ENCODE measurements at regions not wholly inside any gene's neighbourhood (a gene's known extent, or its start where the extent isn't known, plus 50 kb on each side); places are given as distances from the start of the nearest gene placed in this dataset.

- DNase-seq (ENCODE audit: low spot score): no peak
- intact Hi-C loops (cut with micrococcal nuclease): loop anchor here (5.0 kb wide), 1 partner anchor 369 kb away; the partner anchor contains the start of gene ARL4A
- Mint-ChIP-seq H3K27ac (no peak overlapping the region), H3K9me3 (peaks cover 11% of the 10 kb centered on the region), H3K27me3 (ENCODE audit: insufficient read depth) (peaks cover 2% of the 10 kb centered on the region), H3K36me3 (ENCODE audit: low read depth) (peaks cover 6% of the 10 kb centered on the region), H3K4me1 (ENCODE audit: low read depth) (peaks cover 22% of the 10 kb centered on the region), H3K4me3 (no peak overlapping the region)
Observed at GRCh38 chr7:13055732-13056368, 368.4 kb downstream of the ARL4A start.

- no peak for DNase-seq (ENCODE audit: low spot score)
- intact Hi-C loops (cut with micrococcal nuclease): loop anchor here (5.0 kb wide), 1 partner anchor 370 kb away; the partner anchor contains the start of gene ARL4A
- Mint-ChIP-seq H3K4me3 (peak overlapping the region; percentile 64), H3K36me3 (ENCODE audit: low read depth) (peaks cover 6% of the 10 kb centered on the region), H3K27me3 (ENCODE audit: insufficient read depth) (peaks cover 2% of the 10 kb centered on the region), H3K27ac (peak overlapping the region; percentile 67), H3K9me3 (peaks cover 11% of the 10 kb centered on the region), H3K4me1 (ENCODE audit: low read depth) (peaks cover 22% of the 10 kb centered on the region)
Observed at GRCh38 chr7:13057462-13058200, 370.2 kb downstream of the ARL4A start.

GRCh38 chr7:13060173-13060572 is 372.7 kb downstream of the ARL4A start:
- Mint-ChIP-seq H3K27ac (no peak overlapping the region), H3K4me3 (no peak overlapping the region), H3K27me3 (ENCODE audit: insufficient read depth) (peaks cover 4% of the 10 kb centered on the region), H3K4me1 (ENCODE audit: low read depth) (peaks cover 22% of the 10 kb centered on the region), H3K9me3 (peaks cover 11% of the 10 kb centered on the region), H3K36me3 (ENCODE audit: low read depth) (peaks cover 6% of the 10 kb centered on the region)
- intact Hi-C loops (cut with micrococcal nuclease): no loop called here
- DNase-seq (ENCODE audit: low spot score): no peak

GRCh38 chr7:13061115-13061514 is 373.7 kb downstream of the ARL4A start:
- no peak overlapping the region for H3K4me3 Mint-ChIP-seq

GRCh38 chr7:13062631-13063030 is 375.2 kb downstream of the ARL4A start:
- H3K4me1 Mint-ChIP-seq (ENCODE audit: low read depth): peaks cover 11% of the 10 kb centered on the region
- DNase-seq (ENCODE audit: low spot score): no peak
- H3K27ac Mint-ChIP-seq: no peak overlapping the region
- intact Hi-C loops (cut with micrococcal nuclease): no loop called here
- H3K36me3 Mint-ChIP-seq (ENCODE audit: low read depth): peaks cover 6% of the 10 kb centered on the region
- H3K27me3 Mint-ChIP-seq (ENCODE audit: insufficient read depth): peaks cover 2% of the 10 kb centered on the region
- no peak overlapping the region for H3K4me3 Mint-ChIP-seq
- H3K9me3 Mint-ChIP-seq: peaks cover 7% of the 10 kb centered on the region

More at GRCh38 chr7:13061115-13061514, 373.7 kb downstream of the ARL4A start:
- Mint-ChIP-seq H3K9me3 (peaks cover 11% of the 10 kb centered on the region), H3K4me1 (ENCODE audit: low read depth) (peaks cover 19% of the 10 kb centered on the region), H3K27ac (no peak overlapping the region), H3K27me3 (ENCODE audit: insufficient read depth) (peaks cover 2% of the 10 kb centered on the region), H3K36me3 (ENCODE audit: low read depth) (peaks cover 6% of the 10 kb centered on the region)
- intact Hi-C loops (cut with micrococcal nuclease): no loop called here
- DNase-seq (ENCODE audit: low spot score): no peak

- DNase-seq (ENCODE audit: low spot score): no peak
- Mint-ChIP-seq H3K27me3 (ENCODE audit: insufficient read depth) (peaks cover 2% of the 10 kb centered on the region), H3K27ac (no peak overlapping the region), H3K4me3 (no peak overlapping the region), H3K36me3 (ENCODE audit: low read depth) (no peaks in the 10 kb centered on the region), H3K4me1 (ENCODE audit: low read depth) (no peaks in the 10 kb centered on the region), H3K9me3 (no peaks in the 10 kb centered on the region)
- intact Hi-C loops (cut with micrococcal nuclease): no loop called here
Observed at GRCh38 chr7:13067036-13067435, 379.6 kb downstream of the ARL4A start.

GRCh38 chr7:13068032-13068431 is 380.6 kb downstream of the ARL4A start:
- H3K4me1 Mint-ChIP-seq (ENCODE audit: low read depth): no peaks in the 10 kb centered on the region
- no peak for DNase-seq (ENCODE audit: low spot score)
- H3K9me3 Mint-ChIP-seq: no peaks in the 10 kb centered on the region
- peaks cover 2% of the 10 kb centered on the region for H3K27me3 Mint-ChIP-seq (ENCODE audit: insufficient read depth)
- no peaks in the 10 kb centered on the region for H3K36me3 Mint-ChIP-seq (ENCODE audit: low read depth)
- H3K4me3 Mint-ChIP-seq: no peak overlapping the region
- intact Hi-C loops (cut with micrococcal nuclease): no loop called here
- H3K27ac Mint-ChIP-seq: no peak overlapping the region

GRCh38 chr7:13069841-13070240 is 382.4 kb downstream of the ARL4A start:
- Mint-ChIP-seq H3K4me1 (ENCODE audit: low read depth) (no peaks in the 10 kb centered on the region), H3K27ac (no peak overlapping the region), H3K27me3 (ENCODE audit: insufficient read depth) (no peaks in the 10 kb centered on the region), H3K4me3 (no peak overlapping the region), H3K9me3 (no peaks in the 10 kb centered on the region), H3K36me3 (ENCODE audit: low read depth) (no peaks in the 10 kb centered on the region)
- DNase-seq (ENCODE audit: low spot score): no peak
- intact Hi-C loops (cut with micrococcal nuclease): no loop called here

DNA sequence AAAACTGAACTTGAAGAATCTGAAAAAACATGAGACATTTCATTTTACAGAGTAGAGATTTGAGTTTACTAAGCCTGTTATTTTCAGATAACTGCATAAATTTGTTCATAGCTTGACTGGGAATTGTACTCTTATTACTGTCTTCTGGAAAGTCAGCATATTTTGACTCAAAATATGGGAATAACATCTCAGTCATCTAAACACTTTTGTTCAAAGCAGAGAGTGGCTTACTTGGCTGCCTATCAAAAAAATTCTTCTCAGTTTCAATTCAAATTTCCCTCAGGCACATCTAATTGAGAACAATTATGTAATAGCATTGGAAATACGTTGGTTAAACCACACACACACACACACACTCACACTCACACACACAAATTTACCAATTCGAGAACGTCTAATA is 384.6 kb downstream of the ARL4A start:
- no peak overlapping the region for H3K27ac Mint-ChIP-seq
- no peaks in the 10 kb centered on the region for H3K36me3 Mint-ChIP-seq (ENCODE audit: low read depth)
- intact Hi-C loops (cut with micrococcal nuclease): no loop called here
- no peaks in the 10 kb centered on the region for H3K27me3 Mint-ChIP-seq (ENCODE audit: insufficient read depth)
- DNase-seq (ENCODE audit: low spot score): no peak
- H3K9me3 Mint-ChIP-seq: no peaks in the 10 kb centered on the region
- H3K4me1 Mint-ChIP-seq (ENCODE audit: low read depth): no peaks in the 10 kb centered on the region
- no peak overlapping the region for H3K4me3 Mint-ChIP-seq

GRCh38 chr7:13077466-13077865 is 390.0 kb downstream of the ARL4A start:
- DNase-seq (ENCODE audit: low spot score): no peak
- Mint-ChIP-seq H3K4me1 (ENCODE audit: low read depth) (no peaks in the 10 kb centered on the region), H3K4me3 (no peak overlapping the region), H3K36me3 (ENCODE audit: low read depth) (no peaks in the 10 kb centered on the region), H3K9me3 (no peaks in the 10 kb centered on the region), H3K27me3 (ENCODE audit: insufficient read depth) (no peaks in the 10 kb centered on the region), H3K27ac (no peak overlapping the region)
- intact Hi-C loops (cut with micrococcal nuclease): no loop called here

DNA sequence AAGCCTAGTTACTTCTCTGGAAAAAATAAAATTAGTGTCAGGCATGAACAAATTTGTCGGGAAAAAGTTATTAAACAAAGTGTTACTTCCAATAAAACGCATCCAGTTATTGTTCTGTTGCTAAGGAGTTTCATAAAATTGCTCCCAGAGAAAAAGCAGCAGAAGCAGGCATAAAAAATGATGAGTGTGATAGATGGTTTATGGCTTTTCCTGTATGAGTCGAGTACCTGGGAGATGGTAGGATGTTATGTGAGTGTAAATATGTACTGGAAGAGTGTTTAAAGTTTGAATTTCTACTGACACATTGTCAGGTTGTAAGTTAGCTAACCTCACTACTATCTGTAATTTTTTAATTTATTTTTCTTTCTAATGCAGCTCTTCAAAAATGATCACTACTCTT is 390.7 kb downstream of the ARL4A start:
- no peaks in the 10 kb centered on the region for H3K36me3 Mint-ChIP-seq (ENCODE audit: low read depth)
- no peak overlapping the region for H3K4me3 Mint-ChIP-seq
- no peaks in the 10 kb centered on the region for H3K9me3 Mint-ChIP-seq
- no peak overlapping the region for H3K27ac Mint-ChIP-seq
- DNase-seq (ENCODE audit: low spot score): no peak
- intact Hi-C loops (cut with micrococcal nuclease): no loop called here
- no peaks in the 10 kb centered on the region for H3K27me3 Mint-ChIP-seq (ENCODE audit: insufficient read depth)
- H3K4me1 Mint-ChIP-seq (ENCODE audit: low read depth): no peaks in the 10 kb centered on the region

DNA sequence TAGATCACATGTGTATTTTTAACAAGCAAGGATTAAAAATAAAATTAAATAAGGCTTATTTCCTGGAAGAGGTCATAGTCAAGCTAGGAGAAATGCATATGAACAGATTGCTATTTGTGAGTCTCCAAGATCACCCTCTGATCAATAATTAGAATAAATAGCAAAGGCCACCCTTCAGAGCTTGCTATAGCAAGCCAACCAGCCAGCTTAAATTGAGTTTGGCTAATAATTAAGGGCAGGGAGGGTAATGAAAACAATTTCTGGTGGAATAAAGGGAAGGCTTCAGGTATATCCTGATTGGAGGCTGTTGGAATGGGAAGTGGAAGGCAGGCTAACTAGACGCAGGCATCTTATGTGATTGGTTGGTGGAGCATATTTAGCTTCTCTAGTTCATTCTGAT is 403.5 kb downstream of the ARL4A start:
- H3K36me3 Mint-ChIP-seq (ENCODE audit: low read depth): no peaks in the 10 kb centered on the region
- H3K27me3 Mint-ChIP-seq (ENCODE audit: insufficient read depth): peaks cover 3% of the 10 kb centered on the region

GRCh38 chr7:13091974-13092707 is 404.7 kb downstream of the ARL4A start:
- intact Hi-C loops (cut with micrococcal nuclease): no loop called here
- no peak overlapping the region for H3K4me3 Mint-ChIP-seq
- H3K36me3 Mint-ChIP-seq (ENCODE audit: low read depth): no peaks in the 10 kb centered on the region
- peaks cover 3% of the 10 kb centered on the region for H3K27me3 Mint-ChIP-seq (ENCODE audit: insufficient read depth)
- no peaks in the 10 kb centered on the region for H3K9me3 Mint-ChIP-seq
- no peaks in the 10 kb centered on the region for H3K4me1 Mint-ChIP-seq (ENCODE audit: low read depth)
- DNase-seq (ENCODE audit: low spot score): no peak
- no peak overlapping the region for H3K27ac Mint-ChIP-seq

More for the DNA sequence above, 403.5 kb downstream of the ARL4A start:
- H3K4me3 Mint-ChIP-seq: no peak overlapping the region
- intact Hi-C loops (cut with micrococcal nuclease): no loop called here
- DNase-seq (ENCODE audit: low spot score): no peak
- H3K9me3 Mint-ChIP-seq: no peaks in the 10 kb centered on the region
- H3K27ac Mint-ChIP-seq: no peak overlapping the region
- H3K4me1 Mint-ChIP-seq (ENCODE audit: low read depth): no peaks in the 10 kb centered on the region
